Amniotic epithelial cell (primary cell): ENCODE measurements at regions not wholly inside any gene's neighbourhood (a gene's known extent, or its start where the extent isn't known, plus 50 kb on each side); places are given as distances from the start of the nearest gene placed in this dataset.
A peak's percentile ranks its signal among the peaks of the same experiment; 100 is the strongest.

ENCODE experiments used
- DNase-seq: peaks from one replicate; pipeline ENCODE4 v3.0.0-alpha.2; 2010; ENCODE audit warnings: low read depth

DNA sequence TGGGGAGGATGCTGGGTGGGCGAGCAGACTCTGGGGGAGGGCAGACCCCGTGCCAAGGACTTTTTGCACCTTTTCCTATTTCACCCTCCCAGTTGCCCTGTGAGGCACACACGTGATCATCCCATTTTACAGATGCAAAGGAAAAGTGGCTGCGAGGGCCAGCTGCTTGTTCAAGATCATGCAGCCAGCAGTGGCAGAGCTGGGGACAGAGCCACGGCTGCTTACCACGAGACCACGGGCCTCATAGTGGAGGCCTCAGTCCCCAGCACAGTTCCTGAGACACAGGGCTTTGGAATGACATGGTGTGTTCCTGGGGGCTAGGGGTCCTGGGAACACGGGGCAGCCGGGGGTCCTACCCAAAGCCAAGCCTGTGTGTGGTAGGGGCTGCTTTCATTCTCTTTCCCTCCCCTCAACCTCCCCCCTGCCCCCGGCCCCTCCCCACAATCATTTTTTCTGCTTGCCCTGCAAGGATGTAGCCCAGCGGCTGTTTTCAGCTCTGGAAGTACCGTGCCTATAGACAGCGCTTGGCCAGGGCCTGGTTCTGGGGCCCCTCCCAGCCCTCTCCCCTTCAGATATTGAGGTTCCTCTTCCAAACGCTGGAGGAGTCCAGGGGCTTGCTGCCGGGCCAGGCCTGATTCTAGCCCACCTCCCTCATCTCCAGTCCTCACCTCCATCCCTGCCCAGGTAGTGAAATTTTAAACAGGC lies 58.5 kb upstream of the IER5L start:
- DNase-seq: no peak

DNA sequence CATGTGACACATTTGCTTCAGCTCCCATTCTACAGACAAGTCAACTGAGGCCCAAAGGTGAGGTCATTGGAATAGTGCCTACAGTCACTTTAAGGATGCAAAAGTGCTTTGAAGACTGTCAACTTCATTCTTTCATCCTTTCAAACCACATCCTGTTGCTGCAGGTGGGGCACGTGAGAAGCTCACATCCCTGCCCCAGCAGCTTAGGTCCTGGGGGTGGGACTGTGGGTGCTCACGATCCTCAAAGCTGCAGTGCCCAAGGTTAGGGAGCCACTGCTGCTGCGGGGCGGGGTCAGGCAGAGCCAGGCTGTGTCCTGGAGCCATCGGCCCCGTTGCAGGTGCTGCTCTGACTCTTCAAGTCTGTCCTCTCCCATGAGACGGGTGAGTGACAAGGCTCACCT lies 57.9 kb upstream of the IER5L start:
- no peak for DNase-seq

DNA sequence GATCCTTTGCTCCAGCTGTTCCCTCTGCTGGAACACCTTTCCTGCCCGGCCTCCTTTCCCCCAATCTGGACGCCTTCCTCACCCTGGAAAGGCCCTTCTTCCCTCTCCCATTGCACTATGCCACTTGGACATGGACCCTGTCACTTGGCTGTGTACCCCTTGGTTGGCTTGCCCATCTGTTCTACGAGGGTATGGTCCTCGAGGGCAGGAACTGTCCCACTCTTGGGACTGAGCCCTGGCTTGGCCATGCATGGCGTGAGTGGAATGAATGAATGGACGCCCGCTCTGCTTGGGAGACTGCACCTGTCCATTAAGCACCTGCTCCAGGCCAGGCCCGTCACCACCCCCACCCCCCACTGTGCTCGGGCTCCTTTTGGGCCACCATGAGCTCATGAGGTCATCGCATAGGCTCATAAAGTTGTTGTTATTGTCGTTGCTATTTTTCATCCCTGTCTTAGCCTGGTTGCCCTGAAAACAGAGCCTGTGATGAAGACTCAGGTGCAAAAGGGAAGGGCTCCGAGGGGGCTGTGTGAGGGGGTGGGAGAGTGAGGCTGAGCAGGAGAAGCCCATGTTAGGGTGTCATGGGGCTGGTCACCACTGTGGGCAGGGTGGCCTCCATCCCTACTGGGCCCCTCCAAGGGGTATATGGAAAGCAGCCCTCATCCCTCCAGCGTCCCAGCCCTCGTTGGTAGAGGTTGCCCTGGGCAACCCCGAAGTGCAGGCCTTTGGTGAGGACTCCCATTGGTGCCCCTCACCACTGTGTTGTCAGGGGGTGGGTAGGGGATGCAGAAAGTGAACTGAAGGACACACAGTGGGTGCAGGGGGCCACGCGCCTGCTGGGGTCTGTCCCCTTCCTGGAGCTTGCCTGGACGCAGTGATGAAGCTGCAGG lies 57.2 kb upstream of the IER5L start:
- no peak for DNase-seq

DNA sequence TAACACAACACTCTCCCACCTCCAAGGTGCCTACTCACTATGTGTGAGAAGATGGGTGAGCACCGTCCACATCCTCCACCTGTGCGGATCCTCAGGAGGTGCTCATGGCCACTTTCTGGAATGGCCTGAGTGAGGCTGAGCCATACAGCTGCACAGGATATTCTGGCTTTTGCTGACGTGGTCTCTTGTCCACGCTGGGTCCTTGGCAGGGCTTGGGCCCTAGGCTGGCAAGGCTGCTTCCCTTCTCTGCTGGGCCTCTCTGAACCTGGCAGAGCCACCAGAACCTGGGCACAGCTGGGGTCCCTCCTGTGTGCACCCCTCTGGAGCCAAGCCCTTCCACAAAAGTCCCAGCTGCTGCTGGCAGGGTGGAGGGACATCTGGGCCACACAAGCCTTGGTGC lies 56.4 kb upstream of the IER5L start:
- no peak for DNase-seq

DNA sequence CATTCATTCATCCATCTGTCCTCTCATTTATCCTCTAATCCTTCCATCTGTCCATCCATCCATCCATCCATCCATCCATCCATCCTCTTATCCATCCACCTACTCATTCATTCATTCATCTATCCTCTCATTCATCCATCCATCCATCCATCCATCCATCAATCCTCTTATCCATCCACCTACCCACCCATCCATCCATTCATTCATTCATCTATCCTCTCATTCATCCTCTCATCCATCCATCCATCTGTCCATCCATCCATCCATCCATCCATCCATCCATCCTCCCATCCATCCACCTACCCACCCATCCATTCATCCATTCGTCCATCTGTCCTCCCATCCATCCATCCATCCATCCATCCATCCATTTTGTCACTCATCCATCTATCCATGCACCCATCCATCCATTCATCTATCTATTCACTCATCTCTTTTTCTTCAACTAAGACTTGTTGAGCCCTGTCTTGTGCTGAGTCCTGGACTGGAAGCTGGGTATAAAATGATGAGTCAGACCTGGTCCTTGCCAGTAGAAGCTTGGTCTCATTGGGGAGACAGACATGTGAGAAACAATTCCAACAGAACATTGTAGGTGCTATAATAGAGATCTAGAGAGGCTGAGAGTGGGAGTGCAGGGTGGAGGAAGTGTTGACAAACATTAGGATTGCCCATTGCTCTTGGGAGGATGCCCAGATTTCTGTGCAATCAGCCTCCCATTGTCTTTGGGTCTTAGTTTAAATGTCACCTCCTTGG lies 55.0 kb upstream of the IER5L start:
- peak; percentile 29 for DNase-seq

DNA sequence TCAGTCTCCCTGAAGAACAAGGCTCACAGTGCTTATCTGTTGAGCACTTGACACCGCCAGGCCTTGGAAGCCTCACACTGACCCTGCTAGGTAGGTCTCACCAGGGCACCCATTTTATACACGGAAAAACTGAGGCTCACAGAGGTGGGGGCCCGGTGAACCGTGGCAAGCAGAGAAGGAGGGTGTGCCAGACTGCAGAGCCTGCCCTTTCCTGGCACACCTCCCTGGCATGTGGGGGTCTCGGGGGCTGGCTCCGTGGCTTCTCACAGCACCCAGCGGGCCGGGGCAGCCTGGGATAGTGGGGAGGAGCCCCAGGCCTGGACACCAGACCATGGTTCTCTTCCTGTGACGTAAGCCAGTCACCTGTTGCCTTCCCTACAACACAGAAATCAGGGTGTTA lies 53.7 kb upstream of the IER5L start:
- no peak for DNase-seq

DNA sequence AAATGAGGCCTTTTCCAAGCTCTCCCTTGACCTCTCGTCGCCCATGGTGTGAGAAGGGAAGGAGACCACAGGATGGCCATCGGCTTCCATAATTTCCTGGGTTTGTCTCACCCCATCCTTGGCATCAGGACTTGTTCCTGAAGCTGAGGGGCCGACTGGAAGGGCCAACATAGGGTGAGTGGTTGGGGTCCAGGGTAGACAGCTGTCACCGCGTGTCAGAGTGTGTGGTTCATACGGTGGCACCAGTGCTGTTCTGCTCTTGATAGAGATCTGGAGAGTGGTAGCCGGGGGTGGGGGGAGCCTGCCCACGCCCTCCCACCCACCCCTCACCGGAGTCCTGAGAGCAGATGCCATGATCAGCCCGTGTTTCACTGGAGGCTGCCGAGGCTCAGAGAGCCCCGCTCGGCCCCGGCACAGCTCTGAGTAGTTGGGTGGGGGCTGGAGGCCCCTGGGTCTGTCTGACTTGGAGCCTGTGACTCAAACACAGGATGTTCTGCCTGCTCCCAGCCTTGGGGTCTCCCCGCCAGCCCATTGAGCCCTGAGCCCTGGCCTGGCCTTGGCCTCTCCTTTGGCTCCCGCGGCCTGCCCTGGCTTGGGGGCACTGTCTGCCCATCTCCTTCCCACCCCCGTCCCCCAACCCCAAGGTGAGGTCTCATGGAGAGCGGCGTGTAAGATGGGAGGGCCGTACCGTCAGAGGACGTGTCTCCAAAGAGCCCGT lies 53.1 kb upstream of the IER5L start:
- DNase-seq: no peak

DNA sequence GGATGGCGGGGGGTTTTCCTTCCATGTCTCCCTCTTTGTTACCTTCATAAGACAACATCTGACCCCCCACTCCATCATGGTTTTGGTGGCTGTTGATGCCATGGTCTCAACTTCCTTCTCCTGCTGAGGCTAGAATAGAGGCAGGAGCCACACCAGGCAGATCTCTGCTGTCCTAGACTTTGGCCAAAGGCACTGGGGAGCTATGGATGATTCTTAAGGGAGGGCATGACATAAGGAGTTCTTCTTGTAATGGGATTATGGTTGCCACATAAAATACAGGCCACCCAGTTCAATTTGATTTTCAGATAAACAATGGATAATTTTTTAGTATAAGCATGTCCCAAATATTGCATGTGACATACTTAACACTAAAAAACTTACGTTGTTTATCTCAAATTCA lies 52.2 kb upstream of the IER5L start:
- no peak for DNase-seq
